HEK293 (cell line): ENCODE measurements at regions not wholly inside any gene's neighbourhood (a gene's known extent, or its start where the extent isn't known, plus 50 kb on each side); places are given as distances from the start of the nearest gene placed in this dataset.
A peak's percentile ranks its signal among the peaks of the same experiment; 100 is the strongest.

Experiments
- CTCF ChIA-PET: fragments of 350-600 bp; formaldehyde crosslinking; extraction: SDS; loops from one replicate; lab custom pipeline; 2021; ENCODE audit warnings: antibody characterized with exemption; lab: Yijun Ruan, JAX
- POLR2A ChIA-PET: fragments of 300-600 bp; formaldehyde crosslinking; extraction: SDS; loops from one replicate; lab custom pipeline; 2020; ENCODE audit warnings: antibody characterized with exemption, inconsistent platforms; lab: Yijun Ruan, JAX
- H3K27ac ChIP-seq: fragments of 200-500 bp; sonication (Bioruptor generic); 2 replicates; pipeline ENCODE4 v1.5.1; 2014; ENCODE audit warnings: low read depth, low read length, control low read depth, inconsistent platforms; ENCODE audit errors: extremely low read depth
- H3K36me3 ChIP-seq, 2 experiments: fragments of 200-500 bp in 1 of 2; sonication (Bioruptor generic) in 1 of 2; 1 replicate in 1 of 2; 2 replicates in 1 of 2; pipeline ENCODE4 v1.5.1; 2014 to 2017; ENCODE audit warnings: inconsistent platforms in 2 of 2, low read length in 2 of 2; ENCODE audit not compliant: control insufficient read depth in 2 of 2, insufficient read depth in 1 of 2
- H3K4me1 ChIP-seq: fragments of 200-500 bp; sonication (Bioruptor generic); 2 replicates; pipeline ENCODE4 v1.5.1; 2014; ENCODE audit warnings: mild to moderate bottlenecking, low read length, inconsistent platforms; ENCODE audit not compliant: control insufficient read depth, insufficient read depth
- H3K4me3 ChIP-seq: 2 replicates; pipeline ENCODE4 v1.5.1; 2011; ENCODE audit warnings: low read depth, mild to moderate bottlenecking, control low read depth, low read length, moderate library complexity
- H3K9me3 ChIP-seq: fragments of 200-500 bp; sonication (Bioruptor generic); 2 replicates; pipeline ENCODE4 v1.5.1; 2014; ENCODE audit warnings: low read depth, low read length, inconsistent platforms; ENCODE audit not compliant: control insufficient read depth, insufficient read depth
- AEBP2 ChIP-seq: fragments of 450-650 bp; formaldehyde crosslinking; IDR thresholded peaks from 2 replicates; pipeline ENCODE4 v1.5.1; 2016; ENCODE audit warnings: missing biosample characterization, missing genetic modification characterization, borderline replicate concordance
- EGR2 ChIP-seq: fragments of 450-650 bp; formaldehyde crosslinking; IDR thresholded peaks from 2 replicates; pipeline ENCODE4 v1.5.1; 2016; ENCODE audit warnings: low read depth, missing biosample characterization, missing genetic modification characterization
- GLI2 ChIP-seq: fragments of 450-650 bp; formaldehyde crosslinking; IDR thresholded peaks from 2 replicates; pipeline ENCODE4; 2017; ENCODE audit warnings: missing biosample characterization, missing genetic modification characterization, low read depth, borderline replicate concordance
- MEIS1 ChIP-seq: sonication (generic); formaldehyde crosslinking; IDR thresholded peaks from 2 replicates; pipeline ENCODE4 v1.8.1; 2022; ENCODE audit warnings: missing genetic modification reagents, mild to moderate bottlenecking, borderline replicate concordance
- MZF1 ChIP-seq: fragments of 450-650 bp; formaldehyde crosslinking; IDR thresholded peaks from 2 replicates; pipeline ENCODE4 v1.5.1; 2017; ENCODE audit warnings: missing biosample characterization, missing genetic modification characterization, borderline replicate concordance
- OSR2 ChIP-seq: fragments of 450-650 bp; formaldehyde crosslinking; IDR thresholded peaks from 2 replicates; pipeline ENCODE4 v1.5.1; 2016; ENCODE audit warnings: missing biosample characterization, missing genetic modification characterization
- PBX3 ChIP-seq: sonication (generic); formaldehyde crosslinking; IDR thresholded peaks from 2 replicates; pipeline ENCODE4 v1.8.1; 2022; ENCODE audit warnings: mild to moderate bottlenecking, moderate library complexity, missing genetic modification reagents
- REPIN1 ChIP-seq: fragments of 450-650 bp; formaldehyde crosslinking; IDR thresholded peaks from 2 replicates; pipeline ENCODE4 v1.5.1; 2017; ENCODE audit warnings: missing biosample characterization, missing genetic modification characterization, low read depth
- SP7 ChIP-seq: fragments of 450-650 bp; formaldehyde crosslinking; IDR thresholded peaks from 2 replicates; pipeline ENCODE4 v1.5.1; 2016; ENCODE audit warnings: missing biosample characterization, missing genetic modification characterization
- TSHZ1 ChIP-seq: fragments of 450-650 bp; formaldehyde crosslinking; IDR thresholded peaks from 2 replicates; pipeline ENCODE4 v1.5.1; 2016; ENCODE audit warnings: missing biosample characterization, missing genetic modification characterization, borderline replicate concordance
- ZBTB21 ChIP-seq: fragments of 450-650 bp; formaldehyde crosslinking; IDR thresholded peaks from 2 replicates; pipeline ENCODE4 v1.5.1; 2017; ENCODE audit warnings: missing biosample characterization, missing genetic modification characterization
- ZBTB48 ChIP-seq: fragments of 450-650 bp; formaldehyde crosslinking; IDR thresholded peaks from 2 replicates; pipeline ENCODE4 v1.5.1; 2016; ENCODE audit warnings: missing biosample characterization, missing genetic modification characterization
- ZFP69B ChIP-seq: fragments of 450-650 bp; formaldehyde crosslinking; IDR thresholded peaks from 2 replicates; pipeline ENCODE4 v1.5.1; 2016; ENCODE audit warnings: missing biosample characterization, missing genetic modification characterization
- ZNF16 ChIP-seq: fragments of 450-650 bp; formaldehyde crosslinking; IDR thresholded peaks from 2 replicates; pipeline ENCODE4 v1.5.1; 2016; ENCODE audit warnings: low read depth, missing biosample characterization, missing genetic modification characterization
- ZNF311 ChIP-seq: fragments of 450-650 bp; formaldehyde crosslinking; IDR thresholded peaks from 2 replicates; pipeline ENCODE4 v1.5.1; 2017; ENCODE audit warnings: missing biosample characterization, missing genetic modification characterization, borderline replicate concordance
- ZNF354C ChIP-seq: fragments of 450-650 bp; formaldehyde crosslinking; IDR thresholded peaks from 2 replicates; pipeline ENCODE4 v1.5.1; 2016; ENCODE audit warnings: missing biosample characterization, missing genetic modification characterization, low read depth, borderline replicate concordance
- ZNF48 ChIP-seq: fragments of 450-650 bp; formaldehyde crosslinking; IDR thresholded peaks from 2 replicates; pipeline ENCODE4 v1.5.1; 2016; ENCODE audit warnings: missing biosample characterization, missing genetic modification characterization
- ZNF501 ChIP-seq: fragments of 450-650 bp; formaldehyde crosslinking; IDR thresholded peaks from 2 replicates; pipeline ENCODE4 v1.5.1; 2016; ENCODE audit warnings: missing biosample characterization, missing genetic modification characterization
- ZNF521 ChIP-seq: fragments of 450-650 bp; formaldehyde crosslinking; IDR thresholded peaks from 2 replicates; pipeline ENCODE4 v1.5.1; 2017; ENCODE audit warnings: missing biosample characterization, mild to moderate bottlenecking, missing genetic modification characterization
- ZNF560 ChIP-seq: fragments of 450-650 bp; formaldehyde crosslinking; IDR thresholded peaks from 2 replicates; pipeline ENCODE4 v1.5.1; 2017; ENCODE audit warnings: missing biosample characterization, missing genetic modification characterization, borderline replicate concordance
- ZNF571 ChIP-seq: fragments of 450-650 bp; formaldehyde crosslinking; IDR thresholded peaks from 2 replicates; pipeline ENCODE4 v1.5.0; 2017; ENCODE audit warnings: missing biosample characterization, missing genetic modification characterization
- ZNF629 ChIP-seq: fragments of 450-650 bp; formaldehyde crosslinking; IDR thresholded peaks from 2 replicates; pipeline ENCODE4 v1.5.1; 2017; ENCODE audit warnings: missing biosample characterization, missing genetic modification characterization
- ZNF768 ChIP-seq: fragments of 450-650 bp; formaldehyde crosslinking; IDR thresholded peaks from 2 replicates; pipeline ENCODE4 v1.5.1; 2018; ENCODE audit warnings: missing biosample characterization, mild to moderate bottlenecking, missing genetic modification characterization
- ZNF830 ChIP-seq: fragments of 450-650 bp; IDR thresholded peaks from 2 replicates; pipeline ENCODE4 v1.5.0; 2018; ENCODE audit warnings: missing biosample characterization, missing genetic modification characterization, low read depth, mild to moderate bottlenecking, moderate library complexity
- TF ChIP-seq, protein P1 (sequence below): fragments of 450-650 bp; formaldehyde crosslinking; IDR thresholded peaks from 2 replicates; pipeline ENCODE4 v1.5.1; 2016; ENCODE audit warnings: missing biosample characterization, missing genetic modification characterization

DNA sequence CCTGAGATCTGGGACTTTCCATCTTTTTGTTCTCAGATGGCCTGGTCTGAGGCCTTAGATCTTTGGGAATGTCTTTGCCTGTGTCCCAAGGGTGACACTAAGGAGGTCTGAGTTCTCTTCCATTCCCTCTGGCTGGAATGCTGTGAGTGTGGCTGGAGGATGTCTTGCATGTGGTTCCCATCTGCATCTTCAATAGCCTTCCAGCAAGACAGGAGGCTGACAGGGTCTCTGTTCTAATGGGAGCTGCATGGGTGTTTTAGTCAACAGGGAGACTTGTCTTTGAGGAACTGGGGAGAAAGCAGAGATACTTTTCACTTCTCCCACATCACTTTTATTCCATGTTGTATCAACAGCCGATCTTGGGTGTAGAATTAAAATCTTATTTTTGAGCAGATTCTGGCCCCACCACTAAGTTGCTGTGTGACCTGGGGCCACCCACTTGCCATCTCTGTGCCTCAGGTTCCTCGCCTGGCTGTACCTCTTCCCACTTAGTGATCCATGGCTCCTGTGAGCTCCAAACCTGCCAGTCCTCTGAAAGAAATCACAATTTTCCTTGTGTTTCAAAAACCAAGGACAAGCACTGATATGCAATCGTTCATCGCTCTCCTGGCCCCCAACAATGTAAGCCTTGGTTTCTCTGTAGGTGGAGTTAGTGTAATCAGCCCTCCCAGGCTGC lies 75.2 kb downstream of the LSM3 start:
- H3K36me3 ChIP-seq, result no peaks in the 10 kb centered on the region
- CTCF ChIA-PET, result interaction anchor here (0.7 to 2.2 kb wide), 2 partner anchors 51 to 524 kb away, joined by 3 to 6 read pairs; no protein-coding TSS in a partner anchor
- POLR2A ChIA-PET, result no interaction called here
- no peak overlapping the region for H3K4me3 ChIP-seq
- H3K27ac ChIP-seq, result no peak overlapping the region
- no peaks in the 10 kb centered on the region for H3K9me3 ChIP-seq
- no peaks in the 10 kb centered on the region for H3K4me1 ChIP-seq
- TF ChIP-seq MEIS1, result no peak
- peak; percentile 53; the same call in 1 of the 2 replicates for TF ChIP-seq ZNF768 (tag by site-specific recombination)

- ChIA-PET POLR2A (no interaction called here), CTCF (interaction anchor here (2.2 to 7.7 kb wide), 2 partner anchors 52 to 207 kb away, joined by 6 to 163 read pairs; no protein-coding TSS in a partner anchor)
- Histone ChIP-seq H3K4me1 (no peaks in the 10 kb centered on the region), H3K36me3 (no peaks in the 10 kb centered on the region), H3K9me3 (no peaks in the 10 kb centered on the region), H3K27ac (no peak overlapping the region), H3K4me3 (no peak overlapping the region)
- TF ChIP-seq ZFP69B (tag by site-specific recombination), result no peak
- no peak for TF ChIP-seq ZNF354C (tag by site-specific recombination)
- no peak for TF ChIP-seq AEBP2 (tag by site-specific recombination)
- no peak for TF ChIP-seq ZBTB48 (tag by site-specific recombination)
- no peak for TF ChIP-seq ZNF48 (tag by site-specific recombination)
- TF ChIP-seq, protein P1, sequence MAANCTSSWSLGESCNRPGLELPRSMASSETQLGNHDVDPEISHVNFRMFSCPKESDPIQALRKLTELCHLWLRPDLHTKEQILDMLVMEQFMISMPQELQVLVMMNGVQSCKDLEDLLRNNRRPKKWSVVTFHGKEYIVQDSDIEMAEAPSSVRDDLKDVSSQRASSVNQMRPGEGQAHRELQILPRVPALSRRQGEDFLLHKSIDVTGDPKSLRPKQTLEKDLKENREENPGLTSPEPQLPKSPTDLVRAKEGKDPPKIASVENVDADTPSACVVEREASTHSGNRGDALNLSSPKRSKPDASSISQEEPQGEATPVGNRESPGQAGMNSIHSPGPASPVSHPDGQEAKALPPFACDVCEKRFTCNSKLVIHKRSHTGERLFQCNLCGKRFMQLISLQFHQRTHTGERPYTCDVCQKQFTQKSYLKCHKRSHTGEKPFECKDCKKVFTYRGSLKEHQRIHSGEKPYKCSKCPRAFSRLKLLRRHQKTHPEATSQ (tag by site-specific recombination), result no peak
- TF ChIP-seq MZF1, result no peak
- TF ChIP-seq TSHZ1, result no peak
- TF ChIP-seq ZBTB21, result no peak
- TF ChIP-seq PBX3 (CRISPR knock-in tag), result no peak
- TF ChIP-seq OSR2 (tag by site-specific recombination), result no peak
- TF ChIP-seq ZNF311, result peak; percentile 15
- TF ChIP-seq ZNF629 (tag by site-specific recombination), result no peak
- TF ChIP-seq REPIN1 (tag by site-specific recombination), result no peak
- TF ChIP-seq ZNF521 (tag by site-specific recombination), result no peak
- TF ChIP-seq ZNF830 (tag by site-specific recombination), result no peak
- peak; percentile 51; the same call in 1 of the 2 replicates for TF ChIP-seq EGR2
- TF ChIP-seq ZNF560 (tag by site-specific recombination), result no peak
- no peak for TF ChIP-seq ZNF501 (tag by site-specific recombination)
- TF ChIP-seq GLI2 (tag by site-specific recombination), result no peak
- TF ChIP-seq ZNF571 (tag by site-specific recombination), result peak; percentile 28; the same call in 1 of the 2 replicates
- TF ChIP-seq SP7 (tag by site-specific recombination), result no peak
- TF ChIP-seq ZNF16 (tag by site-specific recombination), result no peak
Measured at GRCh38 chr3:14254812-14255702, 76.4 kb downstream of the LSM3 start.
